SK-N-MC (cell line): ENCODE measurements at regions not wholly inside any gene's neighbourhood (a gene's known extent, or its start where the extent isn't known, plus 50 kb on each side); places are given as distances from the start of the nearest gene placed in this dataset.
A peak's percentile ranks its signal among the peaks of the same experiment; 100 is the strongest.

ENCODE experiments used
- DNase-seq: peaks from one replicate; pipeline ENCODE4 v3.0.0-alpha.2; 2011; ENCODE audit warnings: low read depth, low spot score
- H3K27ac ChIP-seq: fragments of 200-600 bp; sonication (generic); 2 replicates; pipeline ENCODE4 v1.5.1; 2016; ENCODE audit warnings: mixed run types
- H3K36me3 ChIP-seq: fragments of 200-600 bp; sonication (generic); 2 replicates; pipeline ENCODE4 v1.6.1; 2017; ENCODE audit warnings: antibody characterized with exemption, low read length, mixed read lengths; ENCODE audit not compliant: insufficient read depth
- H3K4me3 ChIP-seq: fragments of 200-600 bp; sonication (generic); 2 replicates; pipeline ENCODE4 v1.5.1; 2016
- H3K9ac ChIP-seq: fragments of 200-600 bp; sonication (generic); 2 replicates; pipeline ENCODE4 v1.8.0; 2017; ENCODE audit warnings: mixed run types, mixed read lengths; ENCODE audit not compliant: insufficient read length
- H3K9me3 ChIP-seq: fragments of 200-600 bp; sonication (generic); 2 replicates; pipeline ENCODE4 v1.6.1; 2017; ENCODE audit warnings: low read depth, mild to moderate bottlenecking, antibody characterized with exemption, low read length, moderate library complexity, mixed read lengths
- EZH2 ChIP-seq: fragments of 200-600 bp; sonication (generic); IDR thresholded peaks from one replicate; pipeline ENCODE4 v1.6.1; 2017; ENCODE audit warnings: antibody characterized with exemption
- FOXP2 ChIP-seq: optimal IDR thresholded peaks from 2 replicates; pipeline ENCODE3; 2011; ENCODE audit warnings: mild to moderate bottlenecking, moderate library complexity; ENCODE audit not compliant: insufficient read depth; ENCODE audit errors: extremely low read length, control extremely low read depth
- POLR2AphosphoS5 ChIP-seq: IDR thresholded peaks from 2 replicates; pipeline ENCODE4 v1.6.1; 2012; ENCODE audit warnings: mild to moderate bottlenecking, low read depth, low read length, borderline replicate concordance

DNA sequence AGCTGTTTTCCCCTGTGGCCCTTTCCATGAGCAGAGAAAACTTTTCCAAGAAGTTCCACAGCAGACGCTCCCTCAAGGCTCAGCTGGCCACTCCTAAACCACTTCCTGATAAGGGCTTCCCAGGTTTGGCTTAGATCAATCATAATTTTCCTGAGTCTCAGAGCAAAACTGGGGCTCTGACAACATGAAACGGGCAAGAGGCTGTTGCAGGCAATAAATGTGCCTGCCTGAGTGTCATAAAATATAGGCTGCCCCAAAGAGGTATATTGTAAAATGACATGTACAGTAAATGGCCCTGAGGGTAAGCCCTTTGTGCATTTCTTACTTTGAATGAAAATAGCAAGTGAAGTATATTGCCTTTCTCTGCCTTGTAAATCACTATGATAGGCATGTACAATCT, 105.6 kb upstream of the UXS1 start:
- no peak for TF ChIP-seq FOXP2
- no peak for TF ChIP-seq EZH2
- no peak for TF ChIP-seq POLR2AphosphoS5
- Histone ChIP-seq H3K4me3 (no peak overlapping the region), H3K9ac (no peak overlapping the region), H3K36me3 (no peaks in the 10 kb centered on the region), H3K27ac (no peak overlapping the region), H3K9me3 (no peaks in the 10 kb centered on the region)
- no peak for DNase-seq

- Histone ChIP-seq H3K9ac (no peak overlapping the region), H3K36me3 (no peaks in the 10 kb centered on the region), H3K9me3 (no peaks in the 10 kb centered on the region), H3K4me3 (0 out of 2 replicates have a peak overlapping the region, but pooled peaks have one; percentile 3), H3K27ac (no peak overlapping the region)
- no peak for DNase-seq
- no peak for TF ChIP-seq EZH2
- TF ChIP-seq FOXP2, result no peak
- TF ChIP-seq POLR2AphosphoS5, result no peak; the same call in 1 of the 2 replicates
Measured at GRCh38 chr2:106296182-106296815, 102.2 kb upstream of the UXS1 start.

DNA sequence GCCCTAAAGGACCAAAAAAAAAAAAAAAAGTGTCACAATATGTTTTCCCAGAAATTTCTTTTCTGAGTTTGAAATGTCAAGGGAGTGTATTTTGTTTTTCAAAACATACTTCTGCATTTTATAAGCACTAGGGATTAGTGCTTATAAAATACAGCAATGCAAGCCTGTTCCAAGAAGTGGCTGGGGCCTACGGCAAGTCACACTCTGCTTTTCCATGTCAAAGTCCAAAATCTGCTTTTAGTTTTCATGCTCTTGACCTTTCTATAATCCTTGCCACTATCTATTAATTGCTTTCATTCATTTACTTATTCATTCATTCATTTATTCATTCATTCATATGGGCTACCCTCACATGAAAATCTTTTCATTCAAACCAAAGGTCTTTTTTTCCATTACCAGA, 100.1 kb upstream of the UXS1 start:
- peak overlapping the region; percentile 9; the same call in 1 of the 2 replicates for H3K4me3 ChIP-seq
- peak overlapping the region; percentile 37; the same call in 1 of the 2 replicates for H3K27ac ChIP-seq
- TF ChIP-seq EZH2 (no peak), POLR2AphosphoS5 (no peak), FOXP2 (no peak)
- no peak for DNase-seq
- no peaks in the 10 kb centered on the region for H3K9me3 ChIP-seq
- H3K36me3 ChIP-seq, result no peaks in the 10 kb centered on the region
- no peak overlapping the region for H3K9ac ChIP-seq

DNA sequence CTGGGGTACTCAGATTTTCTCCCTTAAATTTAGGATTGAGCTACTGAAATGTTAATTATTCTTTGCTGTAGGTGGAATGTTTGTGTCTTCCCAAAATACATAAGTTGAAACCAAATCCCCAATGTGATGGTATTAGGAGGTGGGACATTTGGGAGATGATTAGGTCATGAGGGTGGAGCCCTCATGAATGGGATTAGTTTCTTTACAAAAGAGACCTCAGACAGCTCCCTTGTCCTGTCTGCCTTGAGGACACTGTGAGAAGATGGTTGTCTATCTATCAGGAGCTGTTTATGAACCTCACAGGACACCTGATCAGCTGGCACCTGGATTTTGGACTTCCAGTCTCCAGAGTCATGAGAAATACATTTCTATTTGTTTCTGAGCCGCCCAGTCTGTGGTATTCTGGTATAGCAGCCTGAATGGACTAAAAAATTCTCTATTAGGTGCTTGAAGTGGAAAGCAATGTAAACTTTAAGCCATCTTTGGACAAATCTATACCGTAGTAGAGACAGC, 99.2 kb upstream of the UXS1 start:
- DNase-seq, result no peak
- Histone ChIP-seq H3K4me3 (no peak overlapping the region), H3K9me3 (no peaks in the 10 kb centered on the region), H3K9ac (no peak overlapping the region), H3K36me3 (no peaks in the 10 kb centered on the region), H3K27ac (peak overlapping the region; percentile 37; the same call in 1 of the 2 replicates)
- TF ChIP-seq POLR2AphosphoS5, result no peak
- no peak for TF ChIP-seq FOXP2
- no peak for TF ChIP-seq EZH2

GRCh38 chr2:106292627-106293026, 98.5 kb upstream of the UXS1 start:
- TF ChIP-seq FOXP2, result no peak
- no peak for TF ChIP-seq EZH2
- TF ChIP-seq POLR2AphosphoS5, result no peak
- no peak for DNase-seq
- Histone ChIP-seq H3K9me3 (no peaks in the 10 kb centered on the region), H3K4me3 (no peak overlapping the region), H3K9ac (no peak overlapping the region), H3K36me3 (no peaks in the 10 kb centered on the region), H3K27ac (no peak overlapping the region)

DNA sequence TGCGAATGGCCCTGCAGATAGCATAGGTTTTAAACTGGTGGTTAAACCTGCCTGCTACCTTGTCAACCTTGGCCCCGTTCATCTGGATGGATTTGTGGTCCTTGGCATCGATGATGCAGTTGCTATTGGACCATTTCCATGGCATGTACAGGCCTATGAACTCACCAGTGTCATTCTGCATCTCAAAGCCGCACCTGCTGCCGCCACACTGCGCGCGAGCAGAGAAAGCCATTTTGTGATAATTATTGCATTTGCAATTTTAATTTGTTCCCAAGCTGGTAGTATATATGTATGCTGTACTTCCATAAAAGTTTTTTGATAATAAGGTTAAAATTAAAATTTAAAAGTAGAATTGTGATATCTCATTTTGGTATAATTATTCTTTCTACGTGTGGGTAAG, 94.8 kb upstream of the UXS1 start:
- Histone ChIP-seq H3K4me3 (no peak overlapping the region), H3K9me3 (no peaks in the 10 kb centered on the region), H3K36me3 (no peaks in the 10 kb centered on the region), H3K9ac (no peak overlapping the region), H3K27ac (no peak overlapping the region)
- no peak for DNase-seq
- TF ChIP-seq EZH2 (no peak), FOXP2 (no peak), POLR2AphosphoS5 (no peak)

GRCh38 chr2:106285237-106285829, 91.2 kb upstream of the UXS1 start:
- no peaks in the 10 kb centered on the region for H3K36me3 ChIP-seq
- DNase-seq, result no peak
- H3K27ac ChIP-seq, result peak overlapping the region; percentile 54; the same call in 1 of the 2 replicates
- no peak overlapping the region for H3K9ac ChIP-seq
- H3K9me3 ChIP-seq, result no peaks in the 10 kb centered on the region
- no peak overlapping the region for H3K4me3 ChIP-seq
- no peak for TF ChIP-seq FOXP2
- TF ChIP-seq POLR2AphosphoS5, result no peak

- Histone ChIP-seq H3K9ac (no peak overlapping the region), H3K27ac (no peak overlapping the region), H3K36me3 (no peaks in the 10 kb centered on the region), H3K4me3 (no peak overlapping the region), H3K9me3 (no peaks in the 10 kb centered on the region)
- DNase-seq, result no peak
- TF ChIP-seq EZH2 (no peak), POLR2AphosphoS5 (no peak), FOXP2 (no peak)
Measured at GRCh38 chr2:106284691-106285202, 90.6 kb upstream of the UXS1 start.
